GM12872 (cell line): ENCODE measurements at regions not wholly inside any gene's neighbourhood (a gene's known extent, or its start where the extent isn't known, plus 50 kb on each side); places are given as distances from the start of the nearest gene placed in this dataset.

ENCODE experiments used
- CTCF ChIP-seq: IDR thresholded peaks from 3 replicates; pipeline ENCODE4 v1.5.1; 2011; ENCODE audit warnings: low read depth, mild to moderate bottlenecking, low read length, moderate library complexity; ENCODE audit not compliant: insufficient read depth

GRCh38 chr2:8416001-8416571, 265.8 kb upstream of the ID2 start:
- no peak for TF ChIP-seq CTCF

GRCh38 chr2:8416849-8417832, 264.7 kb upstream of the ID2 start:
- no peak for TF ChIP-seq CTCF

GRCh38 chr2:8418721-8419120, 263.1 kb upstream of the ID2 start:
- no peak for TF ChIP-seq CTCF

GRCh38 chr2:8421658-8422449, 260.0 kb upstream of the ID2 start:
- TF ChIP-seq CTCF, result peak; percentile 55; the same call in 2 of the 3 replicates

- no peak for TF ChIP-seq CTCF
Observed at GRCh38 chr2:8422450-8422800, 259.4 kb upstream of the ID2 start.

GRCh38 chr2:8424997-8425900, 256.6 kb upstream of the ID2 start:
- TF ChIP-seq CTCF, result no peak
